IMR-90 (cell line): ENCODE measurements at regions not wholly inside any gene's neighbourhood (a gene's known extent, or its start where the extent isn't known, plus 50 kb on each side); places are given as distances from the start of the nearest gene placed in this dataset.

Experiments
- ATAC-seq: fragments of 200-7000 bp; cut with Tn5 transposase; 2 replicates; pipeline ENCODE4 v1.9.1; 2020; ENCODE audit warnings: low read depth, mild to moderate bottlenecking, moderate library complexity
- BruUV-seq: library from RNA; stranded (reverse); fragments of 400-500 nt; replicated peaks from 2 replicates; lab custom pipeline; 2021; lab: Mats Ljungman, UMichigan
- CTCF ChIA-PET: fragments of 300-600 bp; formaldehyde crosslinking; extraction: SDS; loops from one replicate; lab custom pipeline; 2021; ENCODE audit warnings: antibody characterized with exemption; lab: Yijun Ruan, JAX
- POLR2A ChIA-PET: fragments of 300-600 bp; sonication (Branson Sonifier 250); formaldehyde crosslinking; loops from one replicate; lab custom pipeline; 2022; ENCODE audit warnings: antibody characterized with exemption; ENCODE audit not compliant: unreplicated experiment; lab: Charles Lee
- DNase-seq: peaks from one replicate; pipeline ENCODE4 v3.0.0; 2013
- H2AFZ ChIP-seq: replicated peaks from 2 replicates; pipeline ENCODE3; 2013; ENCODE audit warnings: low read length, mild to moderate bottlenecking; ENCODE audit not compliant: poor library complexity
- H2AK5ac ChIP-seq: 2 replicates; pipeline ENCODE4 v1.6.1; 2013; ENCODE audit warnings: low read depth, low read length, inconsistent platforms
- H2AK9ac ChIP-seq: replicated peaks from 2 replicates; pipeline ENCODE3; 2013; ENCODE audit warnings: mild to moderate bottlenecking, low read depth, low read length, moderate library complexity; ENCODE audit not compliant: poor library complexity
- H2BK120ac ChIP-seq: 2 replicates; pipeline ENCODE4 v1.6.1; 2013; ENCODE audit warnings: low read depth, low read length, inconsistent platforms
- H2BK15ac ChIP-seq: 3 replicates; pipeline ENCODE4 v1.6.1; 2013; ENCODE audit warnings: low read depth, low read length, inconsistent platforms
- H2BK20ac ChIP-seq: 2 replicates; pipeline ENCODE4 v1.6.1; 2013; ENCODE audit warnings: low read depth, mild to moderate bottlenecking, inconsistent platforms, low read length, moderate library complexity
- H2BK5ac ChIP-seq: 2 replicates; pipeline ENCODE4 v1.6.1; 2013; ENCODE audit warnings: mild to moderate bottlenecking, low read depth, low read length, inconsistent platforms; ENCODE audit not compliant: poor library complexity, severe bottlenecking
- H3K14ac ChIP-seq: replicated peaks from 2 replicates; pipeline ENCODE4 v1.6.1; 2013; ENCODE audit warnings: low read depth, low read length, inconsistent platforms
- H3K18ac ChIP-seq: 2 replicates; pipeline ENCODE4 v1.6.1; 2013; ENCODE audit warnings: low read depth, low read length, control low read depth
- H3K23ac ChIP-seq: 2 replicates; pipeline ENCODE4 v1.6.1; 2013; ENCODE audit warnings: low read depth, low read length, inconsistent platforms
- H3K27ac ChIP-seq: 2 replicates; pipeline ENCODE4 v1.5.1; 2013; ENCODE audit warnings: mild to moderate bottlenecking, control low read depth, low read length; ENCODE audit not compliant: insufficient read depth
- H3K27me3 ChIP-seq: 2 replicates; pipeline ENCODE4 v1.6.1; 2013; ENCODE audit warnings: low read length; ENCODE audit not compliant: control insufficient read depth, insufficient read depth
- H3K36me3 ChIP-seq: 2 replicates; pipeline ENCODE4 v1.6.1; 2013; ENCODE audit warnings: low read length, mixed read lengths; ENCODE audit not compliant: control insufficient read depth, insufficient read depth
- H3K4ac ChIP-seq: 2 replicates; pipeline ENCODE4 v1.6.1; 2013; ENCODE audit warnings: low read depth, low read length, inconsistent platforms
- H3K4me1 ChIP-seq: 2 replicates; pipeline ENCODE4 v1.6.1; 2013; ENCODE audit warnings: low read length, mixed read lengths; ENCODE audit not compliant: control insufficient read depth, insufficient read depth
- H3K4me2 ChIP-seq: 2 replicates; pipeline ENCODE4 v1.6.1; 2013; ENCODE audit warnings: low read depth, mild to moderate bottlenecking, control low read depth, low read length, moderate library complexity
- H3K4me3 ChIP-seq: 2 replicates; pipeline ENCODE4 v1.5.1; 2013; ENCODE audit warnings: low read depth, mild to moderate bottlenecking, control low read depth, low read length, moderate library complexity; ENCODE audit not compliant: insufficient read depth
- H3K56ac ChIP-seq: 2 replicates; pipeline ENCODE4 v1.6.1; 2013; ENCODE audit warnings: low read length, inconsistent platforms; ENCODE audit not compliant: insufficient read depth; ENCODE audit errors: extremely low read depth
- H3K79me1 ChIP-seq, 2 experiments: 2 replicates each; pipeline ENCODE4 v1.6.1; 2013; ENCODE audit warnings: low read length in 2 of 2, inconsistent platforms in 1 of 2, low read depth in 1 of 2
- H3K9ac ChIP-seq: 2 replicates; pipeline ENCODE4 v1.6.1; 2013; ENCODE audit warnings: low read depth, low read length, control low read depth
- H3K9me1 ChIP-seq: 2 replicates; pipeline ENCODE4 v1.6.1; 2013; ENCODE audit warnings: low read length, inconsistent platforms; ENCODE audit not compliant: insufficient read depth
- H3K9me3 ChIP-seq: 2 replicates; pipeline ENCODE4 v1.6.1; 2013; ENCODE audit warnings: low read length; ENCODE audit not compliant: control insufficient read depth, insufficient read depth
- H4K20me1 ChIP-seq: 2 replicates; pipeline ENCODE4 v1.6.1; 2013; ENCODE audit warnings: low read length, inconsistent platforms; ENCODE audit not compliant: insufficient read depth
- H4K5ac ChIP-seq: 2 replicates; pipeline ENCODE4 v1.6.1; 2013; ENCODE audit warnings: mild to moderate bottlenecking, low read depth, low read length, control low read depth
- H4K8ac ChIP-seq, 2 experiments: 2 replicates each; pipeline ENCODE4 v1.6.1; 2013; ENCODE audit warnings: low read depth in 2 of 2, low read length in 2 of 2, control low read depth in 1 of 2, inconsistent platforms in 1 of 2
- H4K91ac ChIP-seq: 2 replicates; pipeline ENCODE4 v1.6.1; 2013; ENCODE audit warnings: low read depth, low read length, inconsistent platforms; ENCODE audit not compliant: insufficient read depth
- BHLHE40 ChIP-seq: fragments of 150-350 bp; IDR thresholded peaks from 2 replicates; pipeline ENCODE4 v1.6.1; 2016; ENCODE audit warnings: mild to moderate bottlenecking, low read depth, low read length
- FOS ChIP-seq: fragments of 150-350 bp; IDR thresholded peaks from 2 replicates; pipeline ENCODE4 v1.6.1; 2016; ENCODE audit warnings: low read depth, low read length
- RCOR1 ChIP-seq: IDR thresholded peaks from 2 replicates; pipeline ENCODE4 v1.6.1; 2012; ENCODE audit warnings: mild to moderate bottlenecking, low read length, improper control_type of control experiment; ENCODE audit not compliant: insufficient replicate concordance
- WGBS, 2 experiments: methylation state at CpG; one replicate each; pipeline versions ENCODE4 v1.1.5 to v1.1.7; 2013; ENCODE audit warnings: missing lambda C conversion rate in 2 of 2; ENCODE audit not compliant: insufficient read length in 1 of 2; ENCODE audit errors: extremely low coverage in 2 of 2; 5-methylcytosine and 5-hydroxymethylcytosine counted together
- dilution Hi-C: fragments of 300-500 bp; cut with HindIII; formaldehyde crosslinking; loops from one replicate; pipeline ENCODE4 v1.14.3; 2018; ENCODE audit warnings: low sequenced_read_pairs; ENCODE audit not compliant: unreplicated experiment
- in situ Hi-C: fragments of 300-500 bp; cut with MboI; formaldehyde crosslinking; loops from 3 replicates; pipeline ENCODE4 v1.14.3; 2019; ENCODE audit warnings: low sequenced_read_pairs, inconsistent platforms, mixed read lengths
- intact Hi-C: fragments of 100-400 bp; cut with micrococcal nuclease; formaldehyde crosslinking; loops from 2 replicates; pipeline ENCODE4 v1.10.0; 2022

DNA sequence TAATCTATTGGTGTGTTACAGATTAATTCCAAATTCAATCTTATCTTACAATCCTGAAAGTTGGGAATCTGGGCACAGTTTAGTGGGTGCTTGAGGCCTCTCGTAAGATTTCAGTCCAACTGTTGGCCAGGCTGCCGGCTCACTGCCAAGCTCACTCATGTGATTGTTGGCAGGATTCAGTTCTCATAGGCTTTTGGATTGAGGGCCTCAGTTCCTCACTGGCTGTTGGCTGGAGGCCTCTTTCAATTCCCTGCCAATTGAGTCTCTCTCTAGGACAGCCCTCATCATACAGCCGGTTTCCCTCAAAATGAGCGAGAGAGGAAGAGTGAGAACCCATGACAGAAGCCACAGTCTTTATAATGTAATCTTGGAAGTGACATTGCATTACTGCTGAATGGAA lies 123.5 kb upstream of the FBXO33 start:
- no peak overlapping the region for H2AK5ac ChIP-seq
- TF ChIP-seq RCOR1 (no peak), BHLHE40 (no peak), FOS (no peak)
- no peak overlapping the region for H2AFZ ChIP-seq
- no peak overlapping the region for H3K23ac ChIP-seq
- H3K27me3 ChIP-seq, result no peaks in the 10 kb centered on the region
- H3K18ac ChIP-seq, result no peak overlapping the region
- no peak overlapping the region for H2BK5ac ChIP-seq
- in situ Hi-C loops (no loop called here), dilution Hi-C loops (no loop called here), intact Hi-C loops (no loop called here)
- peaks cover 4% of the 10 kb centered on the region for H3K9me3 ChIP-seq
- no peaks in the 10 kb centered on the region for H3K79me1 ChIP-seq
- no peak overlapping the region for H4K5ac ChIP-seq
- H4K20me1 ChIP-seq, result no peaks in the 10 kb centered on the region
- no peak overlapping the region for H4K91ac ChIP-seq
- H3K27ac ChIP-seq, result no peak overlapping the region
- H3K36me3 ChIP-seq, result no peaks in the 10 kb centered on the region
- no peaks in the 10 kb centered on the region for H3K4me1 ChIP-seq
- no TSS peak for BruUV-seq
- CTCF ChIA-PET, result no interaction called here
- H3K4me3 ChIP-seq, result no peak overlapping the region
- no peak overlapping the region for H3K56ac ChIP-seq
- H3K4me2 ChIP-seq, result no peak overlapping the region
- ATAC-seq, result no peak
- no peak overlapping the region for H2BK15ac ChIP-seq
- no CpG with 5 or more reads among the region's 4 CpGs for WGBS, 2 experiments
- H4K8ac ChIP-seq, result no peak overlapping the region
- no peaks in the 10 kb centered on the region for H3K9me1 ChIP-seq
- DNase-seq, result no peak
- H2BK20ac ChIP-seq, result no peak overlapping the region
- H3K14ac ChIP-seq, result no peak overlapping the region
- no peak overlapping the region for H2BK120ac ChIP-seq
- POLR2A ChIA-PET, result no interaction called here
- H3K9ac ChIP-seq, result no peak overlapping the region
- no peak overlapping the region for H2AK9ac ChIP-seq
- no peak overlapping the region for H3K4ac ChIP-seq
